HepG2 (cell line): ENCODE measurements at regions not wholly inside any gene's neighbourhood (a gene's known extent, or its start where the extent isn't known, plus 50 kb on each side); places are given as distances from the start of the nearest gene placed in this dataset.
"Not testable (repeated sequence)": the region's sequence is repeated elsewhere in the genome, so short reads cannot be mapped to it uniquely, and the experiment has no call there.

Experiments used
- ARID3A ChIP-seq: IDR thresholded peaks from 2 replicates; pipeline ENCODE4 v1.6.1; 2012; ENCODE audit warnings: low read depth, low read length, improper control_type of control experiment
- CCAR2 ChIP-seq: fragments of 200-400 bp; formaldehyde crosslinking; optimal IDR thresholded peaks from 2 replicates; pipeline ENCODE3; 2018; ENCODE audit warnings: low read depth, mild to moderate bottlenecking, low read length, moderate library complexity
- CEBPG ChIP-seq: IDR thresholded peaks from 2 replicates; pipeline ENCODE4 v1.6.1; 2016
- CTCF ChIP-seq: sonication (generic); formaldehyde crosslinking; IDR thresholded peaks from 2 replicates; pipeline ENCODE4 v1.5.0; 2020; ENCODE audit warnings: mild to moderate bottlenecking, missing genetic modification reagents, moderate library complexity
- DZIP1 ChIP-seq: sonication (generic); formaldehyde crosslinking; IDR thresholded peaks from 2 replicates; pipeline ENCODE4 v1.5.0; 2020; ENCODE audit warnings: mild to moderate bottlenecking, missing genetic modification reagents
- KIAA2018 ChIP-seq: sonication (generic); formaldehyde crosslinking; IDR thresholded peaks from 2 replicates; pipeline ENCODE4 v1.5.0; 2020; ENCODE audit warnings: mild to moderate bottlenecking, missing genetic modification reagents, borderline replicate concordance
- LCORL ChIP-seq, 2 experiments: fragments of 450-650 bp in 1 of 2; sonication (generic) in 1 of 2; formaldehyde crosslinking in 1 of 2; IDR thresholded peaks; 2 replicates each; pipeline versions ENCODE4 v1.5.0 to v1.6.1; 2017 to 2020; ENCODE audit warnings: antibody characterized with exemption in 1 of 2, missing genetic modification reagents in 1 of 2
- MAX ChIP-seq: IDR thresholded peaks from 2 replicates; pipeline ENCODE4 v1.6.1; 2012; ENCODE audit warnings: inconsistent platforms
- PATZ1 ChIP-seq: sonication (generic); formaldehyde crosslinking; IDR thresholded peaks from 2 replicates; pipeline ENCODE4 v1.4.0; 2020; ENCODE audit warnings: missing genetic modification reagents
- SP2 ChIP-seq: sonication (generic); formaldehyde crosslinking; IDR thresholded peaks from 2 replicates; pipeline ENCODE4 v1.5.1; 2020; ENCODE audit warnings: mild to moderate bottlenecking, missing genetic modification reagents
- TBP ChIP-seq: sonication (generic); formaldehyde crosslinking; IDR thresholded peaks from 2 replicates; pipeline ENCODE4 v1.5.0; 2020; ENCODE audit warnings: missing genetic modification reagents
- ZBTB46 ChIP-seq: sonication (generic); formaldehyde crosslinking; IDR thresholded peaks from 2 replicates; pipeline ENCODE4 v1.4.0; 2020; ENCODE audit warnings: mild to moderate bottlenecking, missing genetic modification reagents, borderline replicate concordance
- ZFX ChIP-seq: sonication (generic); formaldehyde crosslinking; IDR thresholded peaks from 2 replicates; pipeline ENCODE4 v1.4.0; 2020; ENCODE audit warnings: mild to moderate bottlenecking, low read depth, missing genetic modification reagents, moderate library complexity
- ZNF207 ChIP-seq: fragments of 450-650 bp; IDR thresholded peaks from 2 replicates; pipeline ENCODE4 v1.6.1; 2016; ENCODE audit warnings: antibody characterized with exemption, borderline replicate concordance

GRCh38 chr2:111423184-111423583, 302.5 kb downstream of the BCL2L11 start:
- not testable (repeated sequence) for TF ChIP-seq TBP (CRISPR knock-in tag); KIAA2018 (CRISPR knock-in tag); LCORL (IDR thresholded peaks at IDR 0.05); LCORL (CRISPR knock-in tag; IDR thresholded peaks at IDR 0.05); CTCF (CRISPR knock-in tag); CEBPG (CRISPR knock-in tag); ZFX (CRISPR knock-in tag); PATZ1 (CRISPR knock-in tag); DZIP1 (CRISPR knock-in tag); MAX; ARID3A; ZBTB46 (CRISPR knock-in tag); CCAR2; ZNF207; SP2 (CRISPR knock-in tag)
